T-cell (primary cell): ENCODE measurements at regions not wholly inside any gene's neighbourhood (a gene's known extent, or its start where the extent isn't known, plus 50 kb on each side); places are given as distances from the start of the nearest gene placed in this dataset.

ENCODE experiments used
- ATAC-seq, 4 experiments: fragments of 200-7000 bp in 3 of 4; fragments of 150-1000 bp in 1 of 4; cut with Tn5 transposase; replicated peaks in 1 of 4; 1 replicate in 3 of 4; 2 replicates in 1 of 4; pipeline ENCODE4 v1.10.0; 2021; ENCODE audit warnings: moderate library complexity in 3 of 4, mild to moderate bottlenecking in 2 of 4, moderate number of reproducible peaks in 1 of 4
- CTCF ChIA-PET, 2 donors: fragments of 300-600 bp; sonication (Branson Sonifier 250); formaldehyde crosslinking; loops; one replicate each; lab custom pipeline; 2022; ENCODE audit warnings: antibody characterized with exemption in 2 of 2; lab: Charles Lee
- POLR2A ChIA-PET, 2 donors: fragments of 300-600 bp; sonication (Branson Sonifier 250); formaldehyde crosslinking; loops; one replicate each; lab custom pipeline; 2022; ENCODE audit warnings: antibody characterized with exemption in 2 of 2; lab: Charles Lee
- DNase-seq, 35 experiments: peaks; one replicate each; pipeline versions ENCODE4 v3.0.0 to v3.0.0-alpha.2; 2013 to 2023
- H3K27ac ChIP-seq: one replicate; pipeline ENCODE4 v1.5.1; 2013; ENCODE audit warnings: low read length
- H3K27me3 ChIP-seq, 2 experiments: replicated peaks in 1 of 2; 1 replicate in 1 of 2; 2 replicates in 1 of 2; pipeline versions ENCODE4 v1.6.1 to v1.7.0; 2013; ENCODE audit warnings: low read length in 1 of 2, mixed read lengths in 1 of 2; ENCODE audit not compliant: control insufficient read depth in 2 of 2, insufficient read depth in 2 of 2; ENCODE audit errors: extremely low read depth in 1 of 2
- H3K36me3 ChIP-seq, 2 donors: 1 replicate in 1 of 2; 2 replicates in 1 of 2; pipeline versions ENCODE4 v1.6.1 to v1.7.0; 2013; ENCODE audit warnings: low read length in 1 of 2; ENCODE audit not compliant: control insufficient read depth in 2 of 2, insufficient read depth in 1 of 2; ENCODE audit errors: extremely low read depth in 1 of 2
- H3K4me1 ChIP-seq, 2 experiments: 1 replicate in 1 of 2; 2 replicates in 1 of 2; pipeline versions ENCODE4 v1.6.1 to v1.7.0; 2013; ENCODE audit warnings: low read length in 2 of 2, mixed read lengths in 1 of 2; ENCODE audit not compliant: insufficient read depth in 2 of 2, control insufficient read depth in 1 of 2; ENCODE audit errors: extremely low read depth in 1 of 2
- H3K4me3 ChIP-seq, 2 donors: 1 replicate in 1 of 2; 2 replicates in 1 of 2; pipeline versions ENCODE4 v1.5.1 to v1.7.0; 2013; ENCODE audit warnings: mild to moderate bottlenecking in 2 of 2, low read length in 1 of 2, moderate library complexity in 1 of 2; ENCODE audit not compliant: control insufficient read depth in 1 of 2; ENCODE audit errors: extremely low read depth in 1 of 2
- H3K9me3 ChIP-seq: 2 replicates; pipeline ENCODE4 v1.7.0; 2013
- H3K27ac Mint-ChIP-seq, 2 donors: one replicate each; pipeline ENCODE4 v1.8.0; 2020 to 2021; ENCODE audit warnings: mild to moderate bottlenecking in 2 of 2, mixed read lengths in 2 of 2
- H3K27me3 Mint-ChIP-seq, 2 donors: one replicate each; pipeline ENCODE4 v1.8.0; 2021 to 2022; ENCODE audit warnings: mixed read lengths in 2 of 2
- H3K36me3 Mint-ChIP-seq: one replicate; pipeline ENCODE4 v1.8.0; 2021; ENCODE audit warnings: mixed read lengths
- H3K4me1 Mint-ChIP-seq, 3 donors: one replicate each; pipeline ENCODE4 v1.8.0; 2020 to 2022; ENCODE audit warnings: mixed read lengths in 3 of 3, mild to moderate bottlenecking in 1 of 3
- H3K4me3 Mint-ChIP-seq, 3 donors: one replicate each; pipeline ENCODE4 v1.8.0; 2020 to 2022; ENCODE audit warnings: mild to moderate bottlenecking in 3 of 3, mixed read lengths in 3 of 3, moderate library complexity in 3 of 3
- H3K9me3 Mint-ChIP-seq, 3 donors: one replicate each; pipeline ENCODE4 v1.8.0; 2020 to 2022; ENCODE audit warnings: mixed read lengths in 3 of 3
- WGBS: methylation state at CpG from one replicate; pipeline ENCODE4 v1.1.5; 2013; ENCODE audit warnings: missing lambda C conversion rate; ENCODE audit not compliant: insufficient coverage; 5-methylcytosine and 5-hydroxymethylcytosine counted together

- peaks cover 11 to 16% of the 10 kb centered on the region in 2 donors for H3K27me3 Mint-ChIP-seq
- H3K36me3 Mint-ChIP-seq: no peaks in the 10 kb centered on the region
- 100% methylated on average over 1 of the region's 7 CpGs for WGBS
- Histone ChIP-seq H3K4me1 (no peaks in the 10 kb centered on the region), H3K27me3 (peaks cover 0 to 22% of the 10 kb centered on the region in 2 experiments), H3K4me3 (no peak overlapping the region), H3K9me3 (no peaks in the 10 kb centered on the region), H3K27ac (no peak overlapping the region), H3K36me3 (no peaks in the 10 kb centered on the region)
- CTCF ChIA-PET: interaction anchor here (0.5 to 0.6 kb wide), 2 partner anchors 1203 to 1871 kb away, joined by 3 to 5 read pairs; no protein-coding TSS in a partner anchor
- no peaks in the 10 kb centered on the region for H3K4me1 Mint-ChIP-seq
- no peak overlapping the region for H3K27ac Mint-ChIP-seq
- peaks cover 0 to 1% (median 0%) of the 10 kb centered on the region in 3 donors for H3K9me3 Mint-ChIP-seq
- ATAC-seq: no peak
- no peak for DNase-seq
- H3K4me3 Mint-ChIP-seq: no peak overlapping the region
- POLR2A ChIA-PET: interaction anchor here in 1 of 2 donors (0.6 to 0.7 kb wide), 2 partner anchors 55 to 157 kb away, joined by 3 to 12 read pairs; no protein-coding TSS in a partner anchor
These were observed 257.7 kb upstream of the PROK2 start for GRCh38 chr3:72042397-72043203.

GRCh38 chr3:72041511-72041910 is 256.6 kb upstream of the PROK2 start:
- ChIA-PET POLR2A (no interaction called here), CTCF (no interaction called here)
- no peaks in the 10 kb centered on the region for H3K9me3 ChIP-seq
- no peak overlapping the region for H3K4me3 ChIP-seq
- ATAC-seq (no peak), DNase-seq (no peak)
- H3K27ac ChIP-seq: no peak overlapping the region
- WGBS: 60% methylated on average over 3 of the region's 3 CpGs
- no peak overlapping the region for H3K27ac Mint-ChIP-seq
- no peak overlapping the region for H3K4me3 Mint-ChIP-seq
- H3K4me1 Mint-ChIP-seq: no peaks in the 10 kb centered on the region
- peaks cover 0 to 22% of the 10 kb centered on the region in 2 experiments for H3K27me3 ChIP-seq
- H3K36me3 ChIP-seq: no peaks in the 10 kb centered on the region
- H3K9me3 Mint-ChIP-seq: peaks cover 0 to 5% (median 0%) of the 10 kb centered on the region in 3 donors
- peaks cover 12 to 20% of the 10 kb centered on the region in 2 donors for H3K27me3 Mint-ChIP-seq
- no peaks in the 10 kb centered on the region for H3K4me1 ChIP-seq
- no peaks in the 10 kb centered on the region for H3K36me3 Mint-ChIP-seq

GRCh38 chr3:72041076-72041475 is 256.1 kb upstream of the PROK2 start:
- DNase-seq: no peak
- no peak overlapping the region for H3K4me3 Mint-ChIP-seq
- H3K27me3 Mint-ChIP-seq: peaks cover 16 to 20% of the 10 kb centered on the region in 2 donors
- POLR2A ChIA-PET: no interaction called here
- no peaks in the 10 kb centered on the region for H3K4me1 Mint-ChIP-seq
- CTCF ChIA-PET: no interaction called here
- no peaks in the 10 kb centered on the region for H3K36me3 ChIP-seq
- H3K27ac ChIP-seq: no peak overlapping the region
- 90% methylated on average over 2 of the region's 4 CpGs for WGBS
- peaks cover 0 to 22% of the 10 kb centered on the region in 2 experiments for H3K27me3 ChIP-seq
- no peaks in the 10 kb centered on the region for H3K4me1 ChIP-seq
- H3K36me3 Mint-ChIP-seq: no peaks in the 10 kb centered on the region
- H3K9me3 ChIP-seq: no peaks in the 10 kb centered on the region
- no peak overlapping the region for H3K4me3 ChIP-seq
- no peak overlapping the region for H3K27ac Mint-ChIP-seq
- no peak for ATAC-seq
- peaks cover 0 to 5% (median 0%) of the 10 kb centered on the region in 3 donors for H3K9me3 Mint-ChIP-seq

GRCh38 chr3:72039677-72040076 is 254.7 kb upstream of the PROK2 start:
- 80% methylated on average over 2 of the region's 6 CpGs for WGBS
- Mint-ChIP-seq H3K27me3 (peaks cover 19 to 20% of the 10 kb centered on the region in 2 donors), H3K36me3 (no peaks in the 10 kb centered on the region), H3K27ac (no peak overlapping the region), H3K4me1 (no peaks in the 10 kb centered on the region), H3K4me3 (no peak overlapping the region), H3K9me3 (peaks cover 0 to 10% (median 0%) of the 10 kb centered on the region in 3 donors)
- H3K27ac ChIP-seq: no peak overlapping the region
- no peaks in the 10 kb centered on the region for H3K36me3 ChIP-seq
- H3K27me3 ChIP-seq: peaks cover 0 to 28% of the 10 kb centered on the region in 2 experiments
- ChIA-PET POLR2A (no interaction called here), CTCF (interaction anchor here (0.6 to 0.7 kb wide), 3 partner anchors 61 to 134 kb away, joined by 3 to 5 read pairs (median 4); no protein-coding TSS in a partner anchor)
- no peaks in the 10 kb centered on the region for H3K4me1 ChIP-seq
- H3K9me3 ChIP-seq: no peaks in the 10 kb centered on the region
- ATAC-seq (no peak), DNase-seq (no peak)
- no peak overlapping the region for H3K4me3 ChIP-seq

- Mint-ChIP-seq H3K4me3 (no peak overlapping the region), H3K4me1 (no peaks in the 10 kb centered on the region), H3K27me3 (peaks cover 19 to 20% of the 10 kb centered on the region in 2 donors), H3K36me3 (no peaks in the 10 kb centered on the region), H3K27ac (no peak overlapping the region), H3K9me3 (peaks cover 0 to 10% (median 0%) of the 10 kb centered on the region in 3 donors)
- ATAC-seq: no peak
- ChIA-PET POLR2A (no interaction called here), CTCF (no interaction called here)
- peaks cover 0 to 28% of the 10 kb centered on the region in 2 experiments for H3K27me3 ChIP-seq
- whole genome bisulfite sequencing: 54% methylated on average over 1 of the region's 1 CpG
- H3K27ac ChIP-seq: no peak overlapping the region
- H3K4me1 ChIP-seq: no peaks in the 10 kb centered on the region
- H3K9me3 ChIP-seq: no peaks in the 10 kb centered on the region
- DNase-seq: no peak
- H3K4me3 ChIP-seq: no peak overlapping the region
- H3K36me3 ChIP-seq: no peaks in the 10 kb centered on the region
These were observed 252.0 kb upstream of the PROK2 start for GRCh38 chr3:72036899-72037298.

- ATAC-seq: no peak
- 93% methylated on average over 3 of the region's 3 CpGs for WGBS
- Histone ChIP-seq H3K4me1 (no peaks in the 10 kb centered on the region), H3K27me3 (peaks cover 0 to 18% of the 10 kb centered on the region in 2 experiments), H3K9me3 (no peaks in the 10 kb centered on the region), H3K36me3 (no peaks in the 10 kb centered on the region), H3K27ac (no peak overlapping the region), H3K4me3 (no peak overlapping the region)
- H3K27ac Mint-ChIP-seq: no peak overlapping the region
- DNase-seq: no peak
- no peaks in the 10 kb centered on the region for H3K4me1 Mint-ChIP-seq
- H3K4me3 Mint-ChIP-seq: no peak overlapping the region
- CTCF ChIA-PET: no interaction called here
- peaks cover 0 to 10% (median 0%) of the 10 kb centered on the region in 3 donors for H3K9me3 Mint-ChIP-seq
- POLR2A ChIA-PET: interaction anchor here in 1 of 2 donors (0.6 kb wide), 1 partner anchor 432 kb away, joined by 3 read pairs; no protein-coding TSS in a partner anchor
- peaks cover 16 to 18% of the 10 kb centered on the region in 2 donors for H3K27me3 Mint-ChIP-seq
- no peaks in the 10 kb centered on the region for H3K36me3 Mint-ChIP-seq
These were observed 250.7 kb upstream of the PROK2 start for GRCh38 chr3:72035606-72036005.
